ENCODE measurements at regions not wholly inside any gene's neighbourhood (a gene's known extent, or its start where the extent isn't known, plus 50 kb on each side); places are given as distances from the start of the nearest gene placed in this dataset.
"Not testable (repeated sequence)": the region's sequence is repeated elsewhere in the genome, so short reads cannot be mapped to it uniquely, and the experiment has no call there.

- Histone ChIP-seq H3K9me3 (no peaks in the 10 kb centered on the region), H3K36me3 (no peaks in the 10 kb centered on the region), H3K4me1 (no peaks in the 10 kb centered on the region), H3K27ac (no peak overlapping the region), H3K27me3 (no peaks in the 10 kb centered on the region), H3K4me3 (no peak overlapping the region)
- DNase-seq = no peak
- intact Hi-C loops (cut with DNase I) = no loop called here
- ATAC-seq = no peak
- no peak for TF ChIP-seq CTCF (IDR thresholded peaks at IDR 0.05)
These were observed 233.1 kb upstream of the FERMT1 start for GRCh38 chr20:6355754-6356451.

- Histone ChIP-seq H3K27me3 (no peaks in the 10 kb centered on the region), H3K9me3 (no peaks in the 10 kb centered on the region), H3K36me3 (no peaks in the 10 kb centered on the region), H3K4me1 (no peaks in the 10 kb centered on the region), H3K27ac (no peak overlapping the region), H3K4me3 (no peak overlapping the region)
- no peak for TF ChIP-seq CTCF (IDR thresholded peaks at IDR 0.05)
- intact Hi-C loops (cut with DNase I) = no loop called here
- DNase-seq (no peak), ATAC-seq (no peak)
These were observed 226.1 kb upstream of the FERMT1 start for GRCh38 chr20:6348908-6349307.

DNA sequence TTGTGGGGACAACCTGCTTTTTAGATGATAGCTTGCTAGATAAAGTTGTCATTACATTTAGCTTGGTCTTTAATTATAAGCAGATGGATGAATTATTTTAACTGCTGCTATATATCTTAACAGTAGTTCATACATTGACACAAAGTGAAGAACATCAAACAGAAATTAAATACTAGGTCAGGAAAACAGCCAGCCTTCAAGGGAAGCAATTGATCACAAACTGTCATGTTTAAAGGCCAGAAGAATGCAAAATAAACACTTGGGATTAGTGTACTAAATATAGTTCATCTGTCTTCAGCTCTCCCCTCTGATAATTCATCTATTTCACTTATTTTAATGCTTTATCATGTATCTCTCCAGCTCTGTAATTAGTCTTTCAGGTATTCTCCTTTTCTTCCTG, 225.1 kb upstream of the FERMT1 start:
- Histone ChIP-seq H3K4me1 (no peaks in the 10 kb centered on the region), H3K9me3 (no peaks in the 10 kb centered on the region), H3K4me3 (no peak overlapping the region), H3K36me3 (no peaks in the 10 kb centered on the region), H3K27me3 (no peaks in the 10 kb centered on the region), H3K27ac (no peak overlapping the region)
- intact Hi-C loops (cut with DNase I) = no loop called here
- no peak for ATAC-seq
- DNase-seq = no peak
- no peak for TF ChIP-seq CTCF (IDR thresholded peaks at IDR 0.05)

GRCh38 chr20:6341491-6341890, 218.7 kb upstream of the FERMT1 start:
- DNase-seq = no peak
- no peak overlapping the region for H3K4me3 ChIP-seq
- H3K9me3 ChIP-seq = no peaks in the 10 kb centered on the region
- no peaks in the 10 kb centered on the region for H3K27me3 ChIP-seq
- ATAC-seq = no peak
- no peaks in the 10 kb centered on the region for H3K36me3 ChIP-seq
- intact Hi-C loops (cut with DNase I) = no loop called here
- no peak for TF ChIP-seq CTCF (IDR thresholded peaks at IDR 0.05)
- no peak overlapping the region for H3K27ac ChIP-seq
- H3K4me1 ChIP-seq = no peaks in the 10 kb centered on the region

DNA sequence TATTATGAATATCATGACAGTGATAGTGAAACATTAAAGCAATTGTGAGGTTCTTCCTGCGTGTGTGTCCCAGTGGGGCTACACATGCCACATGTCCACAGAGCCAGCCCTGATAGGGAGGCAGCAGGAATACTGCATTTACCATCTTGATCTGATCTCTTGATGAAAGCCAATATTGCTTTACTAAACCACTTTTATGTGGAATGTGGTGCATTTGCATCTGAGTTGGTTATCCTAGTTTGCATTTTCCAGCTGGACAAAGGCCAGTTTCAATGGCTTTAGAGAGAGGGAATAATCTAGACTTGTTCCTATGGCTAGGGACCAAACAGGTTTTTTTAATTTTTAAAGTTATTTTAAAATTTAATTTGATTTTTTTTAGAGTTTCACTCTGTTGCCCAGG, 216.3 kb upstream of the FERMT1 start:
- Histone ChIP-seq H3K27ac (no peak overlapping the region), H3K9me3 (no peaks in the 10 kb centered on the region), H3K4me3 (no peak overlapping the region), H3K36me3 (no peaks in the 10 kb centered on the region), H3K27me3 (no peaks in the 10 kb centered on the region), H3K4me1 (no peaks in the 10 kb centered on the region)
- DNase-seq (no peak), ATAC-seq (no peak)
- TF ChIP-seq CTCF (IDR thresholded peaks at IDR 0.05) = no peak
- intact Hi-C loops (cut with DNase I) = no loop called here

DNA sequence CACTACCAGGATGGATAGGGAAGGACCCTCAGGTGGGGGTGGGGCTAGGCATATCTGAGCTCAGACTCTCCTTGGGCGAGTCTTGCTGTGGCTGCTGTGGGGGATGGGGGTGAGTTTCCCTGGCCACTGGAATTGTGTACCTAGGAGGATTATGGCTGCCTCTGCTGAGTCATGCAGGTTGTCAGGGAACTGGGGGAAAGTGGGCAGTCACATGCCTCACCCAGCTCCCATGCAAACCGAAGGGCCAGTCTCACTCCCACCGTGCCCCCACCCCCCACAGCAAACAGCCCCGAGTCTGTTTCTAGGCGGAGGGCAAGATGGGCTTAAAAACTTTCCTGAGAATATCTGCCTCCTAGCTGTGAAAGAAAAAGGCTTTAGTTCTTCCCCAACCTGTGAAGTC, 210.3 kb upstream of the FERMT1 start:
- TF ChIP-seq CTCF (IDR thresholded peaks at IDR 0.05) = no peak
- Histone ChIP-seq H3K4me1 (no peaks in the 10 kb centered on the region), H3K27ac (no peak overlapping the region), H3K4me3 (no peak overlapping the region), H3K27me3 (no peaks in the 10 kb centered on the region), H3K36me3 (no peaks in the 10 kb centered on the region), H3K9me3 (no peaks in the 10 kb centered on the region)
- DNase-seq (no peak), ATAC-seq (no peak)
- intact Hi-C loops (cut with DNase I) = no loop called here

DNA sequence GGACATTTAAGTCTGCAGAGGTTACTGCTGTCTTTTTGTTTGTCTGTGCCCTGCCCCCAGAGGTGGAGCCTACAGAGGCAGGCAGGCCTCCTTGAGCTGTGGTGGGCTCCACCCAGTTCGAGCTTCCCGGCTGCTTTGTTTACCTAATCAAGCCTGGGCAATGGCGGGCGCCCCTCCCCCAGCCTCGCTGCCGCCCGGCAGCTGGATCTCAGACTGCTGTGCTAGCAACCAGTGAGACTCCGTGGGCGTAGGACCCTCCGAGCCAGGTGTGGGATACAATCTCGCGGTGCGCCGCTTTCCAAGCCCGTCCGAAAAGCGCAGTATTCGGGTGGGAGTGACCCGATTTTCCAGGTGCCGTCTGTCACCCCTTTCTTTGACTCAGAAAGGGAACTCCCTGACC, 198.4 kb upstream of the FERMT1 start:
- DNase-seq; H3K27ac ChIP-seq; H3K27me3 ChIP-seq; H3K4me3 ChIP-seq; H3K9me3 ChIP-seq; H3K36me3 ChIP-seq; H3K4me1 ChIP-seq; intact Hi-C loops (cut with DNase I); ATAC-seq: not testable (repeated sequence)

All from upper lobe of right lung (tissue), 1 donor.